ENCODE measurements at regions not wholly inside any gene's neighbourhood (a gene's known extent, or its start where the extent isn't known, plus 50 kb on each side); places are given as distances from the start of the nearest gene placed in this dataset.

GRCh38 chr3:127078626-127079025 is 95.7 kb downstream of the PLXNA1 start:
- Histone ChIP-seq H3K9me3 (no peaks in the 10 kb centered on the region), H3K4me1 (no peaks in the 10 kb centered on the region), H3K36me3 (replicated peaks in 1 of 2; ENCODE audit: insufficient read depth in 1 of 2, low read depth in 2 of 2) (no peaks in the 10 kb centered on the region), H3K27ac (no peak overlapping the region), H3K27me3 (no peaks in the 10 kb centered on the region), H3K4me3 (no peak overlapping the region)
- intact Hi-C loops (cut with DNase I), result no loop called here
- no peak for TF ChIP-seq POLR2A (IDR thresholded peaks at IDR 0.05)
- no peak for TF ChIP-seq CTCF (IDR thresholded peaks at IDR 0.05)
- no peak for ATAC-seq
- WGBS, 2 donors, result 71 to 96% methylated on average over 4 to 9 of the region's 9 CpGs
- DNase-seq, result no peak

- H3K27ac ChIP-seq, result no peak overlapping the region
- no peaks in the 10 kb centered on the region for H3K9me3 ChIP-seq
- TF ChIP-seq CTCF (IDR thresholded peaks at IDR 0.05) (no peak), POLR2A (IDR thresholded peaks at IDR 0.05) (no peak)
- H3K4me3 ChIP-seq, result no peak overlapping the region
- WGBS, 2 donors, result 89 to 92% methylated on average over 5 of the region's 5 CpGs
- H3K27me3 ChIP-seq, result no peaks in the 10 kb centered on the region
- H3K36me3 ChIP-seq (replicated peaks in 1 of 2; ENCODE audit: insufficient read depth in 1 of 2, low read depth in 2 of 2), result no peaks in the 10 kb centered on the region
- ATAC-seq (no peak), DNase-seq (no peak)
- intact Hi-C loops (cut with DNase I), result no loop called here
- H3K4me1 ChIP-seq, result no peaks in the 10 kb centered on the region
Observed at GRCh38 chr3:127079211-127079610, 96.3 kb downstream of the PLXNA1 start.

GRCh38 chr3:127081001-127081720 is 98.2 kb downstream of the PLXNA1 start:
- H3K4me1 ChIP-seq, result no peaks in the 10 kb centered on the region
- H3K9me3 ChIP-seq, result no peaks in the 10 kb centered on the region
- no peak for ATAC-seq
- no peak overlapping the region for H3K27ac ChIP-seq
- intact Hi-C loops (cut with DNase I), result no loop called here
- H3K36me3 ChIP-seq (replicated peaks in 1 of 2; ENCODE audit: insufficient read depth in 1 of 2, low read depth in 2 of 2), result no peaks in the 10 kb centered on the region
- no peak overlapping the region for H3K4me3 ChIP-seq
- TF ChIP-seq CTCF (IDR thresholded peaks at IDR 0.05), result no peak
- no peak for TF ChIP-seq POLR2A (IDR thresholded peaks at IDR 0.05)
- no peak for DNase-seq
- H3K27me3 ChIP-seq, result no peaks in the 10 kb centered on the region
- WGBS, 2 donors, result 64 to 72% methylated on average over 11 to 12 of the region's 12 CpGs

GRCh38 chr3:127082066-127082465 is 99.2 kb downstream of the PLXNA1 start:
- TF ChIP-seq CTCF (IDR thresholded peaks at IDR 0.05), result no peak
- TF ChIP-seq POLR2A (IDR thresholded peaks at IDR 0.05), result no peak
- no peaks in the 10 kb centered on the region for H3K4me1 ChIP-seq
- H3K4me3 ChIP-seq, result no peak overlapping the region
- H3K27me3 ChIP-seq, result no peaks in the 10 kb centered on the region
- DNase-seq, result no peak
- 97 to 100% methylated on average over 7 of the region's 7 CpGs for WGBS, 2 donors
- no peaks in the 10 kb centered on the region for H3K9me3 ChIP-seq
- no peaks in the 10 kb centered on the region for H3K36me3 ChIP-seq (replicated peaks in 1 of 2; ENCODE audit: insufficient read depth in 1 of 2, low read depth in 2 of 2)
- ATAC-seq, result no peak
- intact Hi-C loops (cut with DNase I), result no loop called here
- H3K27ac ChIP-seq, result no peak overlapping the region

GRCh38 chr3:127083778-127084397 is 101.0 kb downstream of the PLXNA1 start:
- Histone ChIP-seq H3K27ac (no peak overlapping the region), H3K9me3 (no peaks in the 10 kb centered on the region), H3K27me3 (no peaks in the 10 kb centered on the region), H3K4me1 (peaks cover 4% of the 10 kb centered on the region), H3K4me3 (no peak overlapping the region), H3K36me3 (replicated peaks in 1 of 2; ENCODE audit: insufficient read depth in 1 of 2, low read depth in 2 of 2) (no peaks in the 10 kb centered on the region)
- ATAC-seq (no peak), DNase-seq (no peak)
- 56 to 66% methylated on average over 8 to 12 of the region's 12 CpGs for WGBS, 2 donors
- TF ChIP-seq POLR2A (IDR thresholded peaks at IDR 0.05), result no peak
- TF ChIP-seq CTCF (IDR thresholded peaks at IDR 0.05), result no peak
- intact Hi-C loops (cut with DNase I), result no loop called here

Data from body of pancreas (tissue), 4 donors.